ENCODE measurements at regions not wholly inside any gene's neighbourhood (a gene's known extent, or its start where the extent isn't known, plus 50 kb on each side); places are given as distances from the start of the nearest gene placed in this dataset.

DNA sequence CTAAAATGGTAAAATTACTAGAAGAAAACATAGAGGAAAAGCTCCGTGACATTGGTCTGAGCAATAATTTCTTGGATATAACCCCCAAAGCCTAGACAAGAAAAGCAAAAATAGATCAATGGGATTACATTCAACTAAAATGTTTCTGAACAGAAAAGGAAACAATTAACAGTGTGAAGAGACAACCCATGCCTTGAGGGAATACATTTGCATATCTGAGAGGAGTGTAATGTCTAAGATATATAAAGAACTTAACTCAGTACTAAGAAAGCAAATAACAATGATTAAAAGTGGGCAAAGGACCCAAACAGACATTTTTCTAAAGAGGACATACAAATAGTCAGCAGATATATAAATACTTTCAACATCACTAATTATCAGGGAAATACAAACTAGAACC, 206.2 kb downstream of the VAPA start:
- TF ChIP-seq, protein P1, sequence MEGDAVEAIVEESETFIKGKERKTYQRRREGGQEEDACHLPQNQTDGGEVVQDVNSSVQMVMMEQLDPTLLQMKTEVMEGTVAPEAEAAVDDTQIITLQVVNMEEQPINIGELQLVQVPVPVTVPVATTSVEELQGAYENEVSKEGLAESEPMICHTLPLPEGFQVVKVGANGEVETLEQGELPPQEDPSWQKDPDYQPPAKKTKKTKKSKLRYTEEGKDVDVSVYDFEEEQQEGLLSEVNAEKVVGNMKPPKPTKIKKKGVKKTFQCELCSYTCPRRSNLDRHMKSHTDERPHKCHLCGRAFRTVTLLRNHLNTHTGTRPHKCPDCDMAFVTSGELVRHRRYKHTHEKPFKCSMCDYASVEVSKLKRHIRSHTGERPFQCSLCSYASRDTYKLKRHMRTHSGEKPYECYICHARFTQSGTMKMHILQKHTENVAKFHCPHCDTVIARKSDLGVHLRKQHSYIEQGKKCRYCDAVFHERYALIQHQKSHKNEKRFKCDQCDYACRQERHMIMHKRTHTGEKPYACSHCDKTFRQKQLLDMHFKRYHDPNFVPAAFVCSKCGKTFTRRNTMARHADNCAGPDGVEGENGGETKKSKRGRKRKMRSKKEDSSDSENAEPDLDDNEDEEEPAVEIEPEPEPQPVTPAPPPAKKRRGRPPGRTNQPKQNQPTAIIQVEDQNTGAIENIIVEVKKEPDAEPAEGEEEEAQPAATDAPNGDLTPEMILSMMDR (conservative IDR thresholded peaks at IDR 0.05; ENCODE audit: low read length), result no peak
- TF ChIP-seq EZH2phosphoT487 (IDR thresholded peaks at IDR 0.05; ENCODE audit: borderline replicate concordance), result no peak
